Lower lobe of right lung (tissue), 2 donors: ENCODE measurements at regions not wholly inside any gene's neighbourhood (a gene's known extent, or its start where the extent isn't known, plus 50 kb on each side); places are given as distances from the start of the nearest gene placed in this dataset.

Source experiments
- ATAC-seq, 2 donors: fragments of 200-7000 bp; cut with Tn5 transposase; one replicate each; pipeline ENCODE4 v1.9.1; 2020 to 2022; ENCODE audit warnings: mild to moderate bottlenecking in 2 of 2, moderate library complexity in 2 of 2
- DNase-seq: peaks from one replicate; pipeline ENCODE4 v3.0.0-alpha.2; 2020
- H3K27ac ChIP-seq: fragments of 200-600 bp; one replicate; pipeline ENCODE4 v1.8.0; 2022
- H3K27me3 ChIP-seq: fragments of 200-600 bp; one replicate; pipeline ENCODE4 v1.8.0; 2022; ENCODE audit warnings: low read depth
- H3K36me3 ChIP-seq: fragments of 200-600 bp; one replicate; pipeline ENCODE4 v1.8.0; 2022; ENCODE audit warnings: mild to moderate bottlenecking
- H3K4me1 ChIP-seq: fragments of 200-600 bp; one replicate; pipeline ENCODE4 v1.8.0; 2022
- H3K4me3 ChIP-seq: fragments of 200-600 bp; one replicate; pipeline ENCODE4 v1.8.0; 2022; ENCODE audit warnings: mild to moderate bottlenecking
- H3K9me3 ChIP-seq: fragments of 200-600 bp; one replicate; pipeline ENCODE4 v1.8.0; 2022
- CTCF ChIP-seq: fragments of 200-600 bp; IDR thresholded peaks from one replicate; pipeline ENCODE4 v1.8.0; 2022; ENCODE audit warnings: antibody characterized with exemption, mild to moderate bottlenecking
- intact Hi-C: fragments of 100-400 bp; cut with DNase I; formaldehyde crosslinking; loops from one replicate; pipeline ENCODE4 v1.11.0; 2022
- donor health status: DM: no; HTN: yes; CAD: no; lungs with severe emphysema.

GRCh38 chr9:80964914-80965313 is 724.4 kb downstream of the TLE1 start:
- Histone ChIP-seq H3K9me3 (no peaks in the 10 kb centered on the region), H3K36me3 (no peaks in the 10 kb centered on the region), H3K27me3 (no peaks in the 10 kb centered on the region), H3K27ac (no peak overlapping the region), H3K4me1 (no peaks in the 10 kb centered on the region), H3K4me3 (no peak overlapping the region)
- TF ChIP-seq CTCF: no peak
- ATAC-seq: no peak
- intact Hi-C loops: no loop called here
- no peak for DNase-seq

- no peaks in the 10 kb centered on the region for H3K9me3 ChIP-seq
- H3K4me1 ChIP-seq: no peaks in the 10 kb centered on the region
- no peaks in the 10 kb centered on the region for H3K36me3 ChIP-seq
- intact Hi-C loops: no loop called here
- ATAC-seq: no peak
- no peaks in the 10 kb centered on the region for H3K27me3 ChIP-seq
- no peak for DNase-seq
- no peak overlapping the region for H3K4me3 ChIP-seq
- H3K27ac ChIP-seq: no peak overlapping the region
- no peak for TF ChIP-seq CTCF
Observed at GRCh38 chr9:80964374-80964773, 725.0 kb downstream of the TLE1 start.

- no peak for TF ChIP-seq CTCF
- H3K9me3 ChIP-seq: no peaks in the 10 kb centered on the region
- no peak for ATAC-seq
- intact Hi-C loops: no loop called here
- H3K27me3 ChIP-seq: no peaks in the 10 kb centered on the region
- H3K27ac ChIP-seq: no peak overlapping the region
- no peaks in the 10 kb centered on the region for H3K36me3 ChIP-seq
- H3K4me1 ChIP-seq: no peaks in the 10 kb centered on the region
- no peak overlapping the region for H3K4me3 ChIP-seq
- no peak for DNase-seq
Observed at GRCh38 chr9:80957801-80958200, 731.5 kb downstream of the TLE1 start.

- ATAC-seq: no peak
- H3K9me3 ChIP-seq: no peaks in the 10 kb centered on the region
Observed at GRCh38 chr9:80954521-80954920, 734.8 kb downstream of the TLE1 start.

GRCh38 chr9:80952363-80952922 is 736.9 kb downstream of the TLE1 start:
- H3K9me3 ChIP-seq: no peaks in the 10 kb centered on the region
- H3K4me1 ChIP-seq: no peaks in the 10 kb centered on the region
- no peak for TF ChIP-seq CTCF
- no peaks in the 10 kb centered on the region for H3K36me3 ChIP-seq
- intact Hi-C loops: no loop called here
- no peak overlapping the region for H3K27ac ChIP-seq
- H3K27me3 ChIP-seq: peaks cover 3% of the 10 kb centered on the region
- DNase-seq (no peak), ATAC-seq (no peak)
- H3K4me3 ChIP-seq: no peak overlapping the region

More at GRCh38 chr9:80954521-80954920, 734.8 kb downstream of the TLE1 start:
- H3K27me3 ChIP-seq: peaks cover 3% of the 10 kb centered on the region
- DNase-seq: no peak
- no peaks in the 10 kb centered on the region for H3K36me3 ChIP-seq
- no peak for TF ChIP-seq CTCF
- no peaks in the 10 kb centered on the region for H3K4me1 ChIP-seq
- H3K27ac ChIP-seq: no peak overlapping the region
- H3K4me3 ChIP-seq: no peak overlapping the region
- intact Hi-C loops: no loop called here

- Histone ChIP-seq H3K36me3 (no peaks in the 10 kb centered on the region), H3K9me3 (no peaks in the 10 kb centered on the region), H3K4me1 (no peaks in the 10 kb centered on the region), H3K4me3 (no peak overlapping the region), H3K27me3 (peaks cover 3% of the 10 kb centered on the region), H3K27ac (no peak overlapping the region)
- ATAC-seq (no peak), DNase-seq (no peak)
- TF ChIP-seq CTCF: no peak
- intact Hi-C loops: no loop called here
Observed at GRCh38 chr9:80951675-80952074, 737.7 kb downstream of the TLE1 start.
